ENCODE measurements at regions not wholly inside any gene's neighbourhood (a gene's known extent, or its start where the extent isn't known, plus 50 kb on each side); places are given as distances from the start of the nearest gene placed in this dataset.

DNA sequence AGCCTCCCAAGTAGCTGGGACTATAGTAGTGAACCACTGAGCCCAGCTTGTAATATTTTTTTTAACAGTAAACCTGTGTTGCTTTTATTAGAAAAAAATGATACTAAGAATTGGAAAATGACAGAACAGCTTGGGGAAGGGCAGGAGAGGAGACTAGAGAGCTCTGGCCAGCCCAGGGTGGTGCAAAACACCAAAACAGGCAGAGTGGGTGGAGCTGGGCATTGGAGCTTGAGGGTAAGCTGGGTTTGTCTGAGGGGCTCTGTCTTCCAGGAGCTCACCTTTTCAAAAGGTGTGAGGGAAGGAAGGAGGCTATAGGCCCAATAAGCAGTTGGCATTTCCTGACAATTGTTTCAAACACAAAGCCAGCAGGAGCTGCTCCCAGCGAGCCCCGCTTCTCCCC lies 75.2 kb upstream of the DUSP5 start:
- TF ChIP-seq, protein P1, sequence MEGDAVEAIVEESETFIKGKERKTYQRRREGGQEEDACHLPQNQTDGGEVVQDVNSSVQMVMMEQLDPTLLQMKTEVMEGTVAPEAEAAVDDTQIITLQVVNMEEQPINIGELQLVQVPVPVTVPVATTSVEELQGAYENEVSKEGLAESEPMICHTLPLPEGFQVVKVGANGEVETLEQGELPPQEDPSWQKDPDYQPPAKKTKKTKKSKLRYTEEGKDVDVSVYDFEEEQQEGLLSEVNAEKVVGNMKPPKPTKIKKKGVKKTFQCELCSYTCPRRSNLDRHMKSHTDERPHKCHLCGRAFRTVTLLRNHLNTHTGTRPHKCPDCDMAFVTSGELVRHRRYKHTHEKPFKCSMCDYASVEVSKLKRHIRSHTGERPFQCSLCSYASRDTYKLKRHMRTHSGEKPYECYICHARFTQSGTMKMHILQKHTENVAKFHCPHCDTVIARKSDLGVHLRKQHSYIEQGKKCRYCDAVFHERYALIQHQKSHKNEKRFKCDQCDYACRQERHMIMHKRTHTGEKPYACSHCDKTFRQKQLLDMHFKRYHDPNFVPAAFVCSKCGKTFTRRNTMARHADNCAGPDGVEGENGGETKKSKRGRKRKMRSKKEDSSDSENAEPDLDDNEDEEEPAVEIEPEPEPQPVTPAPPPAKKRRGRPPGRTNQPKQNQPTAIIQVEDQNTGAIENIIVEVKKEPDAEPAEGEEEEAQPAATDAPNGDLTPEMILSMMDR (IDR thresholded peaks at IDR 0.05 in 2 of 3, conservative IDR thresholded peaks at IDR 0.05 in 1 of 3; ENCODE audit: insufficient read depth in 2 of 3, low read depth in 1 of 3, low read length in 3 of 3), result no peak
- TF ChIP-seq SP1 (CRISPR knock-in tag; IDR thresholded peaks at IDR 0.05) (no peak), GATA2 (CRISPR knock-in tag; IDR thresholded peaks at IDR 0.05) (no peak), NR3C1 (CRISPR knock-in tag; IDR thresholded peaks at IDR 0.05) (no peak), POLR2AphosphoS5 (IDR thresholded peaks at IDR 0.05; ENCODE audit: control insufficient read depth, insufficient read depth, low read depth, low read length) (no peak), KAT7 (CRISPR knock-in tag; IDR thresholded peaks at IDR 0.05; ENCODE audit: borderline replicate concordance) (no peak), SNRNP70 (optimal IDR thresholded peaks at IDR 0.05; ENCODE audit: low read depth, low read length) (no peak), SMARCA5 (IDR thresholded peaks at IDR 0.05) (no peak), ZNF41 (CRISPR knock-in tag; conservative IDR thresholded peaks at IDR 0.05) (no peak)
- TF ChIP-seq, protein P2, sequence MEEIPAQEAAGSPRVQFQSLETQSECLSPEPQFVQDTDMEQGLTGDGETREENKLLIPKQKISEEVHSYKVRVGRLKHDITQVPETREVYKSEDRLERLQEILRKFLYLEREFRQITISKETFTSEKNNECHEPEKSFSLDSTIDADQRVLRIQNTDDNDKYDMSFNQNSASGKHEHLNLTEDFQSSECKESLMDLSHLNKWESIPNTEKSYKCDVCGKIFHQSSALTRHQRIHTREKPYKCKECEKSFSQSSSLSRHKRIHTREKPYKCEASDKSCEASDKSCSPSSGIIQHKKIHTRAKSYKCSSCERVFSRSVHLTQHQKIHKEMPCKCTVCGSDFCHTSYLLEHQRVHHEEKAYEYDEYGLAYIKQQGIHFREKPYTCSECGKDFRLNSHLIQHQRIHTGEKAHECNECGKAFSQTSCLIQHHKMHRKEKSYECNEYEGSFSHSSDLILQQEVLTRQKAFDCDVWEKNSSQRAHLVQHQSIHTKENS (CRISPR knock-in tag; IDR thresholded peaks at IDR 0.05), result no peak
- TF ChIP-seq, protein P3, sequence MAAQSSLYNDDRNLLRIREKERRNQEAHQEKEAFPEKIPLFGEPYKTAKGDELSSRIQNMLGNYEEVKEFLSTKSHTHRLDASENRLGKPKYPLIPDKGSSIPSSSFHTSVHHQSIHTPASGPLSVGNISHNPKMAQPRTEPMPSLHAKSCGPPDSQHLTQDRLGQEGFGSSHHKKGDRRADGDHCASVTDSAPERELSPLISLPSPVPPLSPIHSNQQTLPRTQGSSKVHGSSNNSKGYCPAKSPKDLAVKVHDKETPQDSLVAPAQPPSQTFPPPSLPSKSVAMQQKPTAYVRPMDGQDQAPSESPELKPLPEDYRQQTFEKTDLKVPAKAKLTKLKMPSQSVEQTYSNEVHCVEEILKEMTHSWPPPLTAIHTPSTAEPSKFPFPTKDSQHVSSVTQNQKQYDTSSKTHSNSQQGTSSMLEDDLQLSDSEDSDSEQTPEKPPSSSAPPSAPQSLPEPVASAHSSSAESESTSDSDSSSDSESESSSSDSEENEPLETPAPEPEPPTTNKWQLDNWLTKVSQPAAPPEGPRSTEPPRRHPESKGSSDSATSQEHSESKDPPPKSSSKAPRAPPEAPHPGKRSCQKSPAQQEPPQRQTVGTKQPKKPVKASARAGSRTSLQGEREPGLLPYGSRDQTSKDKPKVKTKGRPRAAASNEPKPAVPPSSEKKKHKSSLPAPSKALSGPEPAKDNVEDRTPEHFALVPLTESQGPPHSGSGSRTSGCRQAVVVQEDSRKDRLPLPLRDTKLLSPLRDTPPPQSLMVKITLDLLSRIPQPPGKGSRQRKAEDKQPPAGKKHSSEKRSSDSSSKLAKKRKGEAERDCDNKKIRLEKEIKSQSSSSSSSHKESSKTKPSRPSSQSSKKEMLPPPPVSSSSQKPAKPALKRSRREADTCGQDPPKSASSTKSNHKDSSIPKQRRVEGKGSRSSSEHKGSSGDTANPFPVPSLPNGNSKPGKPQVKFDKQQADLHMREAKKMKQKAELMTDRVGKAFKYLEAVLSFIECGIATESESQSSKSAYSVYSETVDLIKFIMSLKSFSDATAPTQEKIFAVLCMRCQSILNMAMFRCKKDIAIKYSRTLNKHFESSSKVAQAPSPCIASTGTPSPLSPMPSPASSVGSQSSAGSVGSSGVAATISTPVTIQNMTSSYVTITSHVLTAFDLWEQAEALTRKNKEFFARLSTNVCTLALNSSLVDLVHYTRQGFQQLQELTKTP (IDR thresholded peaks at IDR 0.05; ENCODE audit: low read depth in 1 of 2, partially characterized antibody in 2 of 2), result no peak

All from K562 (cell line).